Sigmoid colon (tissue), 6 donors: ENCODE measurements at regions not wholly inside any gene's neighbourhood (a gene's known extent, or its start where the extent isn't known, plus 50 kb on each side); places are given as distances from the start of the nearest gene placed in this dataset.

Experiments
- DNase-seq: peaks from one replicate; pipeline ENCODE4 v3.0.0-alpha.2; 2019
- H3K27ac ChIP-seq, 4 donors: fragments of 200-600 bp; sonication (generic); one replicate each; pipeline ENCODE4 v1.5.1; 2016 to 2019; ENCODE audit warnings: mild to moderate bottlenecking in 1 of 4
- H3K27me3 ChIP-seq, 3 donors: fragments of 200-600 bp; sonication (generic); one replicate each; pipeline ENCODE4 v1.5.1; 2019; ENCODE audit warnings: mild to moderate bottlenecking in 1 of 3
- H3K36me3 ChIP-seq, 4 donors: fragments of 200-600 bp; sonication (generic); one replicate each; pipeline ENCODE4 v1.5.1; 2016 to 2019
- H3K4me1 ChIP-seq, 4 donors: fragments of 200-600 bp; sonication (generic); one replicate each; pipeline ENCODE4 v1.5.1; 2017 to 2019
- H3K4me3 ChIP-seq, 4 donors: fragments of 200-600 bp; sonication (generic); one replicate each; pipeline ENCODE4 v1.5.1; 2017 to 2019; ENCODE audit warnings: mild to moderate bottlenecking in 2 of 4, moderate library complexity in 1 of 4
- H3K9me3 ChIP-seq, 4 donors: fragments of 200-600 bp in 3 of 4; sonication (generic) in 3 of 4; one replicate each; pipeline versions ENCODE4 v1.5.1 to v1.6.1; 2013 to 2019
- EP300 ChIP-seq, 4 donors: sonication (generic); formaldehyde crosslinking; IDR thresholded peaks; one replicate each; pipeline ENCODE4 v1.6.1; 2017; ENCODE audit warnings: antibody characterized with exemption in 4 of 4
- POLR2A ChIP-seq, 2 donors: fragments of 450-650 bp; IDR thresholded peaks; one replicate each; pipeline ENCODE4 v1.6.1; 2016; ENCODE audit warnings: antibody characterized with exemption in 2 of 2, mild to moderate bottlenecking in 2 of 2, moderate library complexity in 2 of 2
- POLR2AphosphoS5 ChIP-seq, 4 donors: sonication (generic); formaldehyde crosslinking; IDR thresholded peaks; one replicate each; pipeline ENCODE4 v1.6.1; 2017; ENCODE audit warnings: antibody characterized with exemption in 4 of 4
- WGBS, 2 donors: extraction: QIAGEN DNeasy Blood & Tissue Kit; methylation state at CpG; one replicate each; pipeline ENCODE4 v1.1.7; 2013; 5-methylcytosine and 5-hydroxymethylcytosine counted together
- intact Hi-C: fragments of 100-400 bp; cut with DNase I; formaldehyde crosslinking; loops from one replicate; pipeline ENCODE4 v1.15.1; 2023
- TF ChIP-seq, protein P1 (sequence below), 4 experiments: fragments of 450-650 bp in 3 of 4; fragments of 200-600 bp in 1 of 4; IDR thresholded peaks; one replicate each; pipeline ENCODE4 v1.5.1; 2016 to 2019; ENCODE audit warnings: antibody characterized with exemption in 4 of 4, mild to moderate bottlenecking in 3 of 4, moderate library complexity in 2 of 4
- donor health status: healthy with polysubstance abuse.
- donor health status: healthy.

DNA sequence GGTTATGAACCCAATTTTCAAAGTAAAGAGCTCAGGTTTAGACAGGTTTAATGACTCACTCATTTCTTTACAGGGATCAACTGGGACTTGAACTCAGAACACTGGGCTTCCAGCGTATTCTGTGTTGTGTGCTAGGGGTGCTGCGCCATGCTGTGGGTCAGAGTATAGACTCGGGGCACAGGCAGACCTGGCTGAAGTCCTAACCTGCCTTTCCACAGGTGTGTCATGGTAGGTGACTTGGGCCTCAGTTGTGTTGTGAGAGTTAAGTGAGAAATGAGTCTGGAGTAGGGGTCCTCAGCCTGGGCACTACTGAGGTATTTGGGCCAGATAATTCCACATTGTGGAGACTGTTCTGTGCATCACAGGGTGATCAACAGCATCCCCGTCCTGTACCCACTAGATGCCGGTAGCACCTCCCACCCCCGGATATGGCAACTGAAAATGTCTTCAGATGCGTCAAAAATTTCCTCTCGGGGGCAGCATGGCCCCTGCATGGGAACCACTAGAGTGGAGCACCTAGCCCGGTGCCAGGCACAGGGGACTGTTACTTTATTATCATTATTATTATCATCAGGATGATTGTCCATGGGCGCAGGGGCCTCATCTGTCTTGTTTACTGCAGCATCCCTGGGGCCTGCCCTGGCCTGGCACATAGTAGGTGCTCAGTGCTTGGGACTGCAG lies 575.5 kb downstream of the PTPRU start:
- 85 to 90% methylated on average over 10 of the region's 10 CpGs for WGBS, 2 donors
- intact Hi-C loops = no loop called here
- Histone ChIP-seq H3K4me1 (no peaks in the 10 kb centered on the region), H3K27ac (no peak overlapping the region), H3K4me3 (no peak overlapping the region), H3K36me3 (no peaks in the 10 kb centered on the region), H3K9me3 (no peaks in the 10 kb centered on the region), H3K27me3 (no peaks in the 10 kb centered on the region)
- TF ChIP-seq EP300 (IDR thresholded peaks at IDR 0.05) (no peak), POLR2AphosphoS5 (IDR thresholded peaks at IDR 0.05) (no peak), POLR2A (IDR thresholded peaks at IDR 0.05) (no peak)
- TF ChIP-seq, protein P1, sequence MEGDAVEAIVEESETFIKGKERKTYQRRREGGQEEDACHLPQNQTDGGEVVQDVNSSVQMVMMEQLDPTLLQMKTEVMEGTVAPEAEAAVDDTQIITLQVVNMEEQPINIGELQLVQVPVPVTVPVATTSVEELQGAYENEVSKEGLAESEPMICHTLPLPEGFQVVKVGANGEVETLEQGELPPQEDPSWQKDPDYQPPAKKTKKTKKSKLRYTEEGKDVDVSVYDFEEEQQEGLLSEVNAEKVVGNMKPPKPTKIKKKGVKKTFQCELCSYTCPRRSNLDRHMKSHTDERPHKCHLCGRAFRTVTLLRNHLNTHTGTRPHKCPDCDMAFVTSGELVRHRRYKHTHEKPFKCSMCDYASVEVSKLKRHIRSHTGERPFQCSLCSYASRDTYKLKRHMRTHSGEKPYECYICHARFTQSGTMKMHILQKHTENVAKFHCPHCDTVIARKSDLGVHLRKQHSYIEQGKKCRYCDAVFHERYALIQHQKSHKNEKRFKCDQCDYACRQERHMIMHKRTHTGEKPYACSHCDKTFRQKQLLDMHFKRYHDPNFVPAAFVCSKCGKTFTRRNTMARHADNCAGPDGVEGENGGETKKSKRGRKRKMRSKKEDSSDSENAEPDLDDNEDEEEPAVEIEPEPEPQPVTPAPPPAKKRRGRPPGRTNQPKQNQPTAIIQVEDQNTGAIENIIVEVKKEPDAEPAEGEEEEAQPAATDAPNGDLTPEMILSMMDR (IDR thresholded peaks at IDR 0.05) = no peak
- no peak for DNase-seq

DNA sequence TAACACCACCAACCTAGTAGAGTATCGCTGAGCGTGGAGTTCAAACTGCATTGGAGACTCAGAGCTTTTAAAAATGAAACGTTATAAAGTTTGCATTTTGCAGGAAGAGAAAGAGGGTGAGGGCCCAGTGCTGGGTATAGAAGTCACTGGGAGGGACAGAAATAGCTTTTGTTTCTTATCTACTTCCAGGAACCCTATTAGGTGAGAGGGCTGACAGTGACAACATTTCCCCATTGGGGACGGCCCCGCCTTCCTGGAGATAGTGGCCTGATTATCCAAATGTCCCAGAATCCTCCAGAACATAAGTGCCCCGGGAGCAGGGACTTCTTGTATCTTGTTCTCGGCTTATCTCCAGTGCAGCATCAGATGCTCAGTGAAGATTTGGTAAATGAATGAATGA lies 574.9 kb downstream of the PTPRU start:
- intact Hi-C loops = no loop called here
- no peak for DNase-seq

DNA sequence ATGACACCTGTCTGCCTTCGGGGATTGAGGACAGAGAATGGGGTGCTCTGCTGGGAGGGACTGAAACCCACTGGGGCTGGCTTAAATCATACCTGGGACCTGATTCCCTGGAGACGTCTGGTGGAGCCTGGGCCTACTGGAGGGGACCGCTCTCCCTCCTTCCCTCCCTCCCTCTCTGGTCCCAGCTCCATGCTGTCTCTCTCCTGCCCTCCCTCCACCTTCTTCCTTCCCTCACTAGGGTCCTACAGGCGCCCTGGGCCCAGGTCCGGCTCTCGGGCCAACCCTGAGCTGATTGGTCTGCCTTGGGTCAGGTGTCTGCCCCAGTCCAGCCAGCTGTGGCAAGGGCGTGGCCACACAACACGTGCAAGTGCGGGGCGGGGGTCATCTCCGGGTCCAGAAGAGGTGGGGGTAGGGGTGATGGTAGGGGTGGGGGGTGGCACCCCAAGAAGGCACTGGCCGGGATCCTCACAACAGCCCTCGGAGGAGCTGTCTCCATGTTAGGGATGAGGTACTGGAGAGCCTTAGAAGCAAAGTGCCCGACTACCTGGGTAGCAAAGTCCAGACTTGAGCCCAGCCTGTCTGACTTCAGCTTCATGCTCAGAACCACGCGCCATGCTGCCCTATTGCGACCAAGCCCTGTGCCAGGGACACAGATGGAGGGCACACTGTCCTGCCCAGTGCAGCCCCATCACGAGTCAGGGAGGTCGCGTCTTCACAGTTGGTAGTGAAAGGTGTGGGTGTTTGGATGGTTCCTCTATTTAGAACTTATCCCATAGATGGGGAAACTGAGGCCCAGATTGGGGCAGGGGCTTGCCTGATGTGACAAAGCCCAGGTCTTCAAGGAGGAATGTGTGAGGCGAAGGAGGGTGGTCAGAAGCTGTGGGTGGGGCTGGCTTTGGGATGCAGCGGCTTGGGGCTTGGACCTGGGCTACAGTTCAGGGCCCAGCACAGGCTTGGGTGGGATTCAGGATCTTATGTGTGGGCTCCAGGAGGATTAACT lies 574.1 kb downstream of the PTPRU start:
- intact Hi-C loops = no loop called here
- no peaks in the 10 kb centered on the region for H3K9me3 ChIP-seq
- no peaks in the 10 kb centered on the region for H3K36me3 ChIP-seq
- no peak overlapping the region for H3K4me3 ChIP-seq
- no peak overlapping the region for H3K27ac ChIP-seq
- no peaks in the 10 kb centered on the region for H3K27me3 ChIP-seq
- WGBS, 2 donors = 71 to 86% methylated on average over 22 of the region's 22 CpGs
- DNase-seq = no peak
- H3K4me1 ChIP-seq = no peaks in the 10 kb centered on the region
- TF ChIP-seq POLR2A (IDR thresholded peaks at IDR 0.05) (no peak), POLR2AphosphoS5 (IDR thresholded peaks at IDR 0.05) (no peak), EP300 (IDR thresholded peaks at IDR 0.05) (no peak)
- TF ChIP-seq, protein P1 (IDR thresholded peaks at IDR 0.05) = no peak

More for the DNA sequence above, 574.9 kb downstream of the PTPRU start:
- TF ChIP-seq POLR2AphosphoS5 (IDR thresholded peaks at IDR 0.05) (no peak), POLR2A (IDR thresholded peaks at IDR 0.05) (no peak), EP300 (IDR thresholded peaks at IDR 0.05) (no peak)
- TF ChIP-seq, protein P1 (IDR thresholded peaks at IDR 0.05) = no peak
- H3K9me3 ChIP-seq = no peaks in the 10 kb centered on the region
- H3K4me3 ChIP-seq = no peak overlapping the region
- H3K27ac ChIP-seq = no peak overlapping the region
- H3K36me3 ChIP-seq = no peaks in the 10 kb centered on the region
- H3K4me1 ChIP-seq = no peaks in the 10 kb centered on the region
- 49 to 65% methylated on average over 7 of the region's 7 CpGs for WGBS, 2 donors
- no peaks in the 10 kb centered on the region for H3K27me3 ChIP-seq

DNA sequence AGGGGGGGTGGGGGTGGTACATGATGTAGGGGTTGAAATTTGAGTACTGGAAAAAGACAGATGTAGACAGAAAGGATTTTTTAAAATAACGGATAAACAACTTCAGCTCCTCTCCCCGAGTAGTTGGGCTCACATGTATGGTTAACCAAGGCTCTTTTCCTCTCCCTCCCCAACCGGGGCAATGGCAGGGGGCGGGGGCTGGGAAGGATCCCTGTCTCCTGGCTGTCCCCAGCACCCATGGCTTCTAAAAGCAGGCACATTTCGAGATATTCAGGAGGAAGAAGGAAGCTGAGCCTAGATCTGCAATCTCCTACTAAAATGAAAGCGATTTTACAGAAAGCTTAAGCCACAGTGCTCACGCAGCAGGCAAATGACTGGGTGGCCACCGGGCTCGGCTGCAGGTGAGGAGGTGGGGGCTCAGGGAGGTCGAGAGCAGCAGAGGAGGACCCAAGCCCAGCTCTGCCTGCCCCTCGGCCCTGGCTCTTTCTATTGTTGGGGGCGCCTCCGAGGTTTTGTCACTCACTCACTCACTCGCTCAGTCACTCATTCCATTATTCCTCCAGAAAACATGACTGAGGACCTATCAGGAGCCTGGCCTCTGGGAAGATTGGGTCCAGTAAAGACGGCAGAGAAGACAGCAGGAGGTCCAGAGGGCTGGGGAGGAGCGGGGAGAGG lies 573.3 kb downstream of the PTPRU start:
- intact Hi-C loops = no loop called here

More for the DNA sequence above, 573.3 kb downstream of the PTPRU start:
- Histone ChIP-seq H3K36me3 (no peaks in the 10 kb centered on the region), H3K9me3 (no peaks in the 10 kb centered on the region), H3K4me3 (no peak overlapping the region), H3K27ac (no peak overlapping the region), H3K27me3 (no peaks in the 10 kb centered on the region), H3K4me1 (no peaks in the 10 kb centered on the region)
- 72 to 73% methylated on average over 16 of the region's 16 CpGs for WGBS, 2 donors
- TF ChIP-seq EP300 (IDR thresholded peaks at IDR 0.05) = no peak
- no peak for TF ChIP-seq POLR2A (IDR thresholded peaks at IDR 0.05)
- TF ChIP-seq, protein P1 (IDR thresholded peaks at IDR 0.05) = no peak
- no peak for TF ChIP-seq POLR2AphosphoS5 (IDR thresholded peaks at IDR 0.05)
- no peak for DNase-seq
